ENCODE measurements at regions not wholly inside any gene's neighbourhood (a gene's known extent, or its start where the extent isn't known, plus 50 kb on each side); places are given as distances from the start of the nearest gene placed in this dataset.

GRCh38 chr5:106290841-106291240 lies 1379.9 kb downstream of the EFNA5 start:
- TF ChIP-seq EZH2 (IDR thresholded peaks at IDR 0.05) (no peak), POLR2AphosphoS5 (IDR thresholded peaks at IDR 0.05; ENCODE audit: borderline replicate concordance, low read depth, low read length) (no peak)

All from SK-N-MC (cell line).